H4 (cell line): ENCODE measurements at regions not wholly inside any gene's neighbourhood (a gene's known extent, or its start where the extent isn't known, plus 50 kb on each side); places are given as distances from the start of the nearest gene placed in this dataset.
"Not testable (repeated sequence)": the region's sequence is repeated elsewhere in the genome, so short reads cannot be mapped to it uniquely, and the experiment has no call there.

ENCODE experiments used
- DNase-seq: peaks from one replicate; pipeline ENCODE4 v3.0.0-alpha.2; 2015; ENCODE audit warnings: low spot score

DNA sequence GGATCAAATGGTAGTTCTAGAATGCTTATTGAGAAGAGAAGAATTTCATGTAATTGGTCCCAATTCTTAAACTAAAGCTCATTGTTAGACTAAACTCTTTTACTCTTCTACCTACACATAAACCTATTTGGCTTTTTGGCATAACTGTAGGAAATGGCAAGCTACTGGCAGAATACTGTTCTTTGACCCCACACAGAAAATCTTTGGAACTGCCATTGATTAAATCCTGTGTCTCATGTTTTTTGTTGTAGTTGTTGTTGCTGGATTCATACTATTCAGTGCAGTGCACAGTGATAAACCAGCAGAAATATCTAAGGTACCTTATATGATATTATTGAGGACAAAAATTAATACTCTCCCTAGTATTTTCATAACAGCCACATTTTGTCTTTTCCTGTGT is 242.1 kb upstream of the SGK1 start:
- DNase-seq: no peak

- DNase-seq: no peak
Observed at GRCh38 chr6:134557509-134557908, 239.6 kb upstream of the SGK1 start.

- DNase-seq: no peak
Observed at GRCh38 chr6:134555672-134556071, 237.8 kb upstream of the SGK1 start.

- DNase-seq: no peak
Observed at GRCh38 chr6:134553936-134554335, 236.0 kb upstream of the SGK1 start.

- no peak for DNase-seq
Observed at GRCh38 chr6:134551245-134551960, 233.5 kb upstream of the SGK1 start.

- DNase-seq: no peak
Observed at GRCh38 chr6:134550604-134551003, 232.7 kb upstream of the SGK1 start.

DNA sequence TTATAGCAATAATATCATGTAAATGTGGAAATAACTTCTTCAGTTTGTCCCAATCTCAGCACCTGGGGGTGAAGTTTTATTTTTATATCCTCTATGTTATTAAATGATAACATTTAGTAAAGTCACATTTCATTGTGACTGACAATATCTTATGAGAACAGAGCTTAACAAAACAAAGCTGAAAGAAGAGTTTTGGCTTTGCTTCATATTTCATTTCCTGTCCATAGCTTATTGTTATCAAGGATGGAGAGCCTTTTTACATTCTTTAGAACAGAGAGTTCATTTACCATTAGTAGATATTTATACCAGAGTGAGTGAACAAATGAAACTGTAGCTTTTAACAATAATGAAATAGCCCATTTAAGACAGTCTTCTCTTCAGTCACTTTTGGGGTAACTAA is 231.9 kb upstream of the SGK1 start:
- DNase-seq: no peak

DNA sequence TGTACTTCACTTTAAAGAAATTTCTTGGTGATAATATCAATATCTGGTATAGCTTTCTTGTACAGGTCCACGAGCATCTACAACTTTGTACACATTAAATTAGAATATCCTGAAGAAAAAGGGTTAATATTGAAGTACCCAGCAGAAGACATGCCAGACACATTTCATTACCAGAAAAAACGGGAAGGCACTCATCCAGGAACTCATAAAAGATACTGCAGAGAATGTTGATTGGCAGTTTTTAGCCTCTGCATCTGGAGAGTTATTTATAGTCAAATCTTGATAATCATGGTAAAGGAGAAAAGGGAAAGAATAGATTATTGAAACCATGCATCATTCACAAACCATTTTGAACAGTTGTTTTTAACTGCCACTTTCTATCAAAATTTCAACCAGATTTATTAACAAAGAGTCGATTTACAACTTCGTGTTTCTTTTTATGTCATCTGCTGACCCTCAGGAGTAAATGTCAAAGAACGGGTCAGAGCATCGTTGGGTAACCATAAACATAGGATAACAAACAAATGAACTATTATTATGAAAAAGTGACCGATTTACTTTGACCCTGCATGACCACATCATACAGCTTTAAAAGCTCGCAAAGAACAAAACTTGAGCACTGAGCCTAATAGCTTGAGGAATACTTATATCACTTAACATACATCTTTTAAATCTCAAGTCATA is 229.2 kb upstream of the SGK1 start:
- no peak for DNase-seq

- no peak for DNase-seq
Observed at GRCh38 chr6:134544737-134545136, 226.8 kb upstream of the SGK1 start.

- no peak for DNase-seq
Observed at GRCh38 chr6:134543128-134543527, 225.2 kb upstream of the SGK1 start.

DNA sequence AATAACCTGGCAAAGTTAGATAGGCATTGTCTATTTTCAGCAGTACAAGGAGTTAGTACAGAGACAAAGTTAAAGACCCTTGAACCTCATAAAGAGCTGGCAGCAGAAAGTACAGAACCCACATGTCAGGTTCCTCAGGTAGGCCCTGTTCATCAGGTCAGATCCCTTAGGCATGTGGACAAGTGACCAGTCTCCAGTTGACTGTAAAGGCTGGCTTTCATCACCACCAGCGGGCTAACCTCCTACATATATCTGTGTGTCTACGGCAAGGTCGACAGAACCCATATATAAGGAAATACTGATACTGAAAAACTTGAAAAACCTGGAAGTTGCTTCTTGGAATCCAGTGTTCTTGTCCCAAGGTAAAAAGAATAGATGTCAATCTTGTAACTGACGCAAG is 223.1 kb upstream of the SGK1 start:
- no peak for DNase-seq

GRCh38 chr6:134539865-134540323 is 222.0 kb upstream of the SGK1 start:
- DNase-seq: no peak

GRCh38 chr6:134537765-134538164 is 219.9 kb upstream of the SGK1 start:
- DNase-seq: not testable (repeated sequence)

DNA sequence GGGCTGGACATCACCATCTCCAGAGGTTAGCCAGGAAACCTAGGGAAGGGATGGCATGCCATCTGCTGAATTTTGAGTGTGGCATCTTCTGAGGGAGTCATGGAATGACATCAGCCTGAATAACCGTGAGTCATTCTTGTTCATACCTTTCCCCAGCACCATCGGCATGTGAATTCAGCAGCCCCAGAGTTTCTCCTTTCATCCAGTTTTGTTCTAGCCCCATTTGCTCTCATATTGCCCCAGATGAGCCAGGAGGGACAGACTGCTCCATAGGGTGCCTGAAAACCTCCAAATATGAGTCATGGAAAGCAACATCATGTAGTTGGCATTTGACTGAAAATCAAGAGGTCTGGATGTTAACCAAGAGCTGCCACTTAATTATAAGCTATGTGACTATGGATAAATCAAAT is 219.2 kb upstream of the SGK1 start:
- peak; percentile 63 for DNase-seq

DNA sequence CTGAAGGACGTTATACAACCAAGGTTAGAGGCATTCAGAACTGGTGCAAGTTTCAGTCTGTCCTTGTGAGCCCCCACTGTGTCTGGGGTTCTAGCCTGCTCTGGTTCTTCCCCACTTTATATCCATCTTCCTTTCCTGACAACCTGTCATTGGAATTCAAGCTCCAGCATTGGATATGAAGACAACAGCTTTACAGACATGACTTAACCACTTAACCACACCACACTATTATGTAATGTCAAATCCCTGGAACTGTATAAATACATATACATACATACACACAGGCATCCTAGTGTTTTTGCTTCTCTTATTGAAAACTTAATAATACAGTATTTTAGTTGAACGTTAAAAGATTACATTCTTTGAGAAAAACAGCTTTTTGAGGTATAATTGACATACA is 217.9 kb upstream of the SGK1 start:
- DNase-seq: no peak

GRCh38 chr6:134534708-134535149 is 216.8 kb upstream of the SGK1 start:
- DNase-seq: no peak

- no peak for DNase-seq
Observed at GRCh38 chr6:134533991-134534390, 216.1 kb upstream of the SGK1 start.

GRCh38 chr6:134532694-134533624 is 215.0 kb upstream of the SGK1 start:
- no peak for DNase-seq

GRCh38 chr6:134531611-134532010 is 213.7 kb upstream of the SGK1 start:
- DNase-seq: no peak

DNA sequence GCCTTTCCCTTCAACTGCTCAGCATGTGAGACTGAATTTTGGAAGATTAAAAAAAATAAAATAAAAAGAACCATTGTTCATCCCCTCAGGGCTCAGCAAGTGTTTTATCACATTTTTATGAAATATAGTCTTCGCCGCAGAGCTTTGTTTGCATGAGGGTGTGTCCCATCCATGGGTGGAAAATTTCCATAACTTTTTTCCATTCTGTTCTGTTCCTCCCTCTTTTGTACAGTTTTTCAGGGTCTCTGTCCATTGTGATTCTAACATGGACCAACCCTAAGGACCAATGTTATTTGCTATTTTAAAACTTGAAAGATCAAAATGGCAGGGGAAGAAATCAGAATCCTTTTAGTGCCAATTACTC is 213.3 kb upstream of the SGK1 start:
- DNase-seq: no peak

GRCh38 chr6:134529921-134530320 is 212.0 kb upstream of the SGK1 start:
- DNase-seq: peak; percentile 88

- no peak for DNase-seq
Observed at GRCh38 chr6:134529305-134529704, 211.4 kb upstream of the SGK1 start.
